PC-9 (cell line): ENCODE measurements at regions not wholly inside any gene's neighbourhood (a gene's known extent, or its start where the extent isn't known, plus 50 kb on each side); places are given as distances from the start of the nearest gene placed in this dataset.
A peak's percentile ranks its signal among the peaks of the same experiment; 100 is the strongest.

ENCODE experiments used
- BruUV-seq: library from RNA; stranded (reverse); fragments of 400-500 nt; replicated peaks from 2 replicates; lab custom pipeline; 2021; lab: Mats Ljungman, UMichigan
- CTCF ChIA-PET: fragments of 300-600 bp; sonication (Branson Sonifier 250); formaldehyde crosslinking; loops from one replicate; lab custom pipeline; 2022; ENCODE audit warnings: antibody characterized with exemption; lab: Charles Lee
- POLR2A ChIA-PET: fragments of 300-600 bp; sonication (Branson Sonifier 250); formaldehyde crosslinking; loops from one replicate; lab custom pipeline; 2022; ENCODE audit warnings: antibody characterized with exemption; ENCODE audit not compliant: unreplicated experiment; lab: Charles Lee
- DNase-seq, 2 experiments: peaks; one replicate each; pipeline versions ENCODE4 v3.0.0 to v3.0.0-alpha.2; 2015 to 2022; ENCODE audit warnings: mixed read lengths in 1 of 2
- H2AFZ ChIP-seq: fragments of 200-600 bp; sonication (generic); 2 replicates; pipeline ENCODE4 v1.8.1; 2017; ENCODE audit warnings: antibody characterized with exemption
- H3F3A ChIP-seq: fragments of 200-600 bp; sonication (generic); 2 replicates; pipeline ENCODE4 v1.8.1; 2017; ENCODE audit warnings: antibody characterized with exemption, mild to moderate bottlenecking, low read depth; ENCODE audit not compliant: insufficient read depth
- H3K27ac ChIP-seq: fragments of 200-600 bp; sonication (generic); 2 replicates; pipeline ENCODE4 v1.6.1; 2016; ENCODE audit warnings: mixed run types
- H3K27me3 ChIP-seq: fragments of 200-600 bp; sonication (generic); 2 replicates; pipeline ENCODE4 v1.6.1; 2016; ENCODE audit warnings: low read depth, mixed run types; ENCODE audit not compliant: insufficient read depth
- H3K36me3 ChIP-seq: fragments of 200-600 bp; sonication (generic); 2 replicates; pipeline ENCODE4 v1.6.1; 2016; ENCODE audit warnings: low read depth, mixed run types
- H3K4me1 ChIP-seq: fragments of 200-600 bp; sonication (generic); replicated peaks from 2 replicates; pipeline ENCODE4 v1.6.1; 2016; ENCODE audit warnings: mixed run types; ENCODE audit not compliant: insufficient read depth
- H3K4me2 ChIP-seq: fragments of 200-600 bp; sonication (generic); 2 replicates; pipeline ENCODE4 v1.6.1; 2017; ENCODE audit warnings: mixed run types
- H3K4me3 ChIP-seq: fragments of 200-600 bp; sonication (generic); 2 replicates; pipeline ENCODE4 v1.6.1; 2016; ENCODE audit warnings: mixed run types
- H3K79me2 ChIP-seq: fragments of 200-600 bp; sonication (generic); 2 replicates; pipeline ENCODE4 v1.6.1; 2017; ENCODE audit warnings: low read depth, mixed run types
- H3K9me2 ChIP-seq: fragments of 200-600 bp; sonication (generic); 2 replicates; pipeline ENCODE4 v1.8.1; 2017; ENCODE audit warnings: mild to moderate bottlenecking; ENCODE audit not compliant: insufficient read depth
- H3K9me3 ChIP-seq: fragments of 200-600 bp; sonication (generic); 2 replicates; pipeline ENCODE4 v1.8.1; 2016; ENCODE audit warnings: low read depth; ENCODE audit not compliant: insufficient read depth
- H4K20me1 ChIP-seq: fragments of 200-600 bp; sonication (generic); 2 replicates; pipeline ENCODE4 v1.8.1; 2017; ENCODE audit not compliant: insufficient read depth
- EZH2 ChIP-seq: fragments of 200-600 bp; sonication (generic); IDR thresholded peaks from 2 replicates; pipeline ENCODE4 v1.8.0; 2017; ENCODE audit warnings: antibody characterized with exemption, low read depth
- intact Hi-C: fragments of 100-400 bp; cut with micrococcal nuclease; formaldehyde crosslinking; loops from one replicate; pipeline ENCODE4 v1.10.0; 2022; ENCODE audit not compliant: unreplicated experiment
- TF ChIP-seq, protein P1 (sequence below): fragments of 200-600 bp; sonication (generic); conservative IDR thresholded peaks from 2 replicates; pipeline ENCODE4 v1.6.1; 2017; ENCODE audit warnings: mixed run types, antibody characterized with exemption, mild to moderate bottlenecking, moderate library complexity

DNA sequence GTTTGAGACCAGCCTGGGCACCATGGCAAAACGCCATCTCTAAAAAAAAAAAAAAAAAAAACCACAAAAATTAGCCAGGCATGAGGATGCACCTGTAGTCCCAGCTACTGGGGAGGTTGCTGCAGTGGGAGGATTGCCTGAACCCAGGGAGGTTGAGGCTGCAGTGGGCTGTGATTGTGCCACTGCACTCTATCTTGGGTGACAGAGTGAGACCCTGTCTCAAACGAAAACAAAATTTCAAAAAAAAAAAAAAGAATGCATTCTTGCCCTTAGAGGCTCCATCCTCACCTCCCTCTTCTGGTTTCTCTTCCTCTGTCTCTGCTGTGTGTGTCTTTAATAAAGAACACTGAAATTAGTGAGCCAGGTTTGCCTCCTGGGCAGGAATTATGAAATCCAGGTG is 107.8 kb downstream of the VCPKMT start:
- Histone ChIP-seq H3K4me2 (peak overlapping the region; percentile 95), H3K4me3 (no peak overlapping the region), H3F3A (peaks cover 55% of the 10 kb centered on the region), H3K79me2 (peaks cover 12% of the 10 kb centered on the region; the same call in 1 of the 2 replicates), H3K9me2 (no peaks in the 10 kb centered on the region), H3K27ac (peak overlapping the region; percentile 100), H4K20me1 (no peaks in the 10 kb centered on the region), H2AFZ (no peak overlapping the region), H3K4me1 (peaks cover 78% of the 10 kb centered on the region), H3K36me3 (no peaks in the 10 kb centered on the region), H3K9me3 (no peaks in the 10 kb centered on the region), H3K27me3 (no peaks in the 10 kb centered on the region)
- intact Hi-C loops, result no loop called here
- TF ChIP-seq, protein P1, sequence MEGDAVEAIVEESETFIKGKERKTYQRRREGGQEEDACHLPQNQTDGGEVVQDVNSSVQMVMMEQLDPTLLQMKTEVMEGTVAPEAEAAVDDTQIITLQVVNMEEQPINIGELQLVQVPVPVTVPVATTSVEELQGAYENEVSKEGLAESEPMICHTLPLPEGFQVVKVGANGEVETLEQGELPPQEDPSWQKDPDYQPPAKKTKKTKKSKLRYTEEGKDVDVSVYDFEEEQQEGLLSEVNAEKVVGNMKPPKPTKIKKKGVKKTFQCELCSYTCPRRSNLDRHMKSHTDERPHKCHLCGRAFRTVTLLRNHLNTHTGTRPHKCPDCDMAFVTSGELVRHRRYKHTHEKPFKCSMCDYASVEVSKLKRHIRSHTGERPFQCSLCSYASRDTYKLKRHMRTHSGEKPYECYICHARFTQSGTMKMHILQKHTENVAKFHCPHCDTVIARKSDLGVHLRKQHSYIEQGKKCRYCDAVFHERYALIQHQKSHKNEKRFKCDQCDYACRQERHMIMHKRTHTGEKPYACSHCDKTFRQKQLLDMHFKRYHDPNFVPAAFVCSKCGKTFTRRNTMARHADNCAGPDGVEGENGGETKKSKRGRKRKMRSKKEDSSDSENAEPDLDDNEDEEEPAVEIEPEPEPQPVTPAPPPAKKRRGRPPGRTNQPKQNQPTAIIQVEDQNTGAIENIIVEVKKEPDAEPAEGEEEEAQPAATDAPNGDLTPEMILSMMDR, result no peak
- no peak for TF ChIP-seq EZH2
- peak in 1 of 2 experiments; percentile 49 for DNase-seq
- BruUV-seq, result TSS peak; percentile 35
- CTCF ChIA-PET, result interaction anchor here (0.7 kb wide), 3 partner anchors 36 to 126 kb away, joined by 4 to 8 read pairs (median 6); no protein-coding TSS in a partner anchor
- POLR2A ChIA-PET, result interaction anchor here (0.6 to 1.2 kb wide), 5 partner anchors 36 to 147 kb away, joined by 3 to 28 read pairs (median 5); no protein-coding TSS in a partner anchor

DNA sequence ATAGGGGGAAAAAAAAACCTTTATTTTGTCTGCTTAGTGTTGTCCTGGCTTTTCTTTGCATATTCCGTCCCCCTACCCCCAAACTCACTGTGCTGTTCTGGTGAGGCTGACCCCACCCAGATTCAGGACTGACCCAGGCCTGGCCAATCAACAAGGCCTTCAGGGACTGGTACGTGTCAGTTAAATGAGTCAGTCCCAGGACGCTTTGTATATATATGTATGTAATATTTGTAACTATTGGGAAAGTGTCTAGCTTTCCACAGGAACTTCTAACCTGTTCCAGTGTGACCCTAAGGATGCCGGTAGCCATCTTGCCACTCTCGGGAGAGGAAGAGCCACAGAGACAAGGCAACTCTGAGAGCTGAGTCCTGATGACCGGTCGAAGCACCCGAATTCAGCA is 107.4 kb downstream of the VCPKMT start:
- CTCF ChIA-PET, result interaction anchor here (0.7 to 0.8 kb wide), 2 partner anchors 127 to 133 kb away, joined by 4 to 5 read pairs; no protein-coding TSS in a partner anchor
- H3K9me3 ChIP-seq, result no peaks in the 10 kb centered on the region
- H4K20me1 ChIP-seq, result no peaks in the 10 kb centered on the region
- peak overlapping the region; percentile 67; the same call in 1 of the 2 replicates for H2AFZ ChIP-seq
- no peaks in the 10 kb centered on the region for H3K36me3 ChIP-seq
- peak overlapping the region; percentile 58 for H3K4me3 ChIP-seq
- no TSS peak for BruUV-seq
- no peaks in the 10 kb centered on the region for H3K27me3 ChIP-seq
- peak overlapping the region; percentile 95 for H3K4me2 ChIP-seq
- H3K4me1 ChIP-seq, result peaks cover 78% of the 10 kb centered on the region
- TF ChIP-seq, protein P1, result no peak
- POLR2A ChIA-PET, result interaction anchor here (0.6 to 1.2 kb wide), 6 partner anchors 36 to 147 kb away, joined by 3 to 28 read pairs (median 4); no protein-coding TSS in a partner anchor
- peak; percentile 81 to 98 for DNase-seq
- intact Hi-C loops, result no loop called here
- H3K9me2 ChIP-seq, result no peaks in the 10 kb centered on the region
- H3K79me2 ChIP-seq, result peaks cover 12% of the 10 kb centered on the region; the same call in 1 of the 2 replicates
- peak overlapping the region; percentile 100 for H3K27ac ChIP-seq
- peaks cover 55% of the 10 kb centered on the region for H3F3A ChIP-seq

DNA sequence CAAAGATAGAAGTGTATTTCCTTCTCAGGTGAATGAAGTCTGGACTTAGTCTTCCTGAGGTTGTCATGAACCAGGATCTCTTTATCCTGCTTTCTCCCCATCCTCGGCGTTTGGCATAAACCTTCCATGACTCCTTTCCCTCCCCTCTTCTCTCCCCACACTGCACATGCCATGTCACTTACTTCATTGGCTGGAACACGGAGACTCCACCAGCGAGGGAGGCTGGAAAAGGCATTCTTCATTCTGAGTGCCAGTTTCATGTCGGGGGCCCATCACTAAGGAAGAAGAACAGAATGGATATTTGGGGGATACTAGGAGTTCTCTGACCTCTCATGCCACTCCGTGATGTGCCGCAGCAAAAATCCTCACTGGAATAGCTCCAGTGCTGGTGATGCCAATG is 105.6 kb downstream of the VCPKMT start:
- Histone ChIP-seq H3F3A (peaks cover 66% of the 10 kb centered on the region), H3K9me2 (no peaks in the 10 kb centered on the region), H3K27me3 (no peaks in the 10 kb centered on the region), H3K79me2 (0 out of 2 replicates have a peak, but pooled peaks cover 8% of the 10 kb centered on the region), H4K20me1 (no peaks in the 10 kb centered on the region), H3K4me3 (no peak overlapping the region), H3K27ac (0 out of 2 replicates have a peak overlapping the region, but pooled peaks have one; percentile 25), H3K9me3 (no peaks in the 10 kb centered on the region), H3K36me3 (no peaks in the 10 kb centered on the region), H3K4me1 (peaks cover 81% of the 10 kb centered on the region), H3K4me2 (0 out of 2 replicates have a peak overlapping the region, but pooled peaks have one; percentile 4), H2AFZ (no peak overlapping the region)
- POLR2A ChIA-PET, result no interaction called here
- CTCF ChIA-PET, result no interaction called here
- TF ChIP-seq EZH2, result no peak
- TF ChIP-seq, protein P1, result no peak
- intact Hi-C loops, result no loop called here
- DNase-seq, result no peak
- BruUV-seq, result no TSS peak
